Neural cell (in vitro differentiated cells): ENCODE measurements at regions not wholly inside any gene's neighbourhood (a gene's known extent, or its start where the extent isn't known, plus 50 kb on each side); places are given as distances from the start of the nearest gene placed in this dataset.

Experiments used
- H2AFZ ChIP-seq: fragments of 200-600, 300-800 bp; sonication (generic), shearing (Covaris generic); 2 replicates; pipeline ENCODE4 v1.6.0; 2014; ENCODE audit warnings: low read depth, mild to moderate bottlenecking, antibody characterized with exemption, low read length, moderate library complexity
- H3F3A ChIP-seq: fragments of 200-600 bp; shearing (Covaris generic); 2 replicates; pipeline ENCODE4 v1.6.1; 2016; ENCODE audit warnings: mild to moderate bottlenecking, moderate library complexity, mixed read lengths, antibody characterized with exemption, low read length; ENCODE audit not compliant: insufficient read depth, poor library complexity, severe bottlenecking
- H3K27ac ChIP-seq: fragments of 200-600, 300-800 bp; sonication (generic), shearing (Covaris generic); 2 replicates; pipeline ENCODE4 v1.5.1; 2014; ENCODE audit warnings: mild to moderate bottlenecking, low read length, moderate library complexity
- H3K27me3 ChIP-seq: fragments of 300-800, 200-600 bp; sonication (generic), shearing (Covaris generic); 2 replicates; pipeline ENCODE4 v1.6.0; 2014; ENCODE audit warnings: mild to moderate bottlenecking, low read depth, low read length, moderate library complexity; ENCODE audit not compliant: insufficient read depth
- H3K36me3 ChIP-seq: fragments of 300-800, 200-600 bp; sonication (generic), shearing (Covaris generic); 2 replicates; pipeline ENCODE4 v1.5.1; 2014; ENCODE audit warnings: mild to moderate bottlenecking, antibody characterized with exemption, low read length, moderate library complexity; ENCODE audit not compliant: insufficient read depth
- H3K4me2 ChIP-seq: fragments of 300-800, 200-600 bp; sonication (generic), shearing (Covaris generic); 2 replicates; pipeline ENCODE4 v1.6.0; 2014; ENCODE audit warnings: mild to moderate bottlenecking, low read length
- H3K4me3 ChIP-seq: fragments of 300-800, 200-600 bp; sonication (generic), shearing (Covaris generic); 2 replicates; pipeline ENCODE4 v1.5.1; 2014; ENCODE audit warnings: mild to moderate bottlenecking, low read length, moderate library complexity
- H3K79me2 ChIP-seq: fragments of 200-600 bp; shearing (Covaris generic); replicated peaks from 2 replicates; pipeline ENCODE4 v1.6.0; 2014; ENCODE audit warnings: mild to moderate bottlenecking, low read length, moderate library complexity; ENCODE audit not compliant: insufficient read depth
- H3K9ac ChIP-seq: fragments of 300-800, 200-600 bp; sonication (generic), shearing (Covaris generic); 2 replicates; pipeline ENCODE4 v1.6.1; 2016; ENCODE audit warnings: mild to moderate bottlenecking, low read length, mixed read lengths
- H3K9me2 ChIP-seq: fragments of 200-600 bp; shearing (Covaris generic); 2 replicates; pipeline ENCODE4 v1.6.1; 2016; ENCODE audit warnings: mild to moderate bottlenecking, low read length, mixed read lengths; ENCODE audit not compliant: insufficient read depth
- H3K9me3 ChIP-seq: fragments of 200-600, 300-800 bp; sonication (generic), shearing (Covaris generic); 2 replicates; pipeline ENCODE4 v1.6.1; 2016; ENCODE audit warnings: mild to moderate bottlenecking, mixed run types, low read length, moderate library complexity, mixed read lengths
- H4K20me1 ChIP-seq: fragments of 200-600 bp; shearing (Covaris generic); 2 replicates; pipeline ENCODE4 v1.6.1; 2016; ENCODE audit warnings: mild to moderate bottlenecking, mixed run types; ENCODE audit not compliant: insufficient read depth
- CTCF ChIP-seq: fragments of 450-650 bp; IDR thresholded peaks from 2 replicates; pipeline ENCODE4 v1.5.1; 2014; ENCODE audit warnings: antibody characterized with exemption, mild to moderate bottlenecking, moderate library complexity; ENCODE audit not compliant: poor library complexity, severe bottlenecking
- EP300 ChIP-seq: fragments of 450-650 bp; conservative IDR thresholded peaks from 2 replicates; pipeline ENCODE4 v1.6.1; 2014; ENCODE audit warnings: antibody characterized with exemption, mild to moderate bottlenecking, moderate library complexity; ENCODE audit not compliant: poor library complexity, severe bottlenecking
- EZH2 ChIP-seq: fragments of 200-600, 300-800 bp; shearing (Covaris generic), sonication (generic); IDR thresholded peaks from 2 replicates; pipeline ENCODE4 v1.6.1; 2014; ENCODE audit warnings: antibody characterized with exemption, low read length, borderline replicate concordance, mild to moderate bottlenecking; ENCODE audit not compliant: insufficient read depth, poor library complexity, severe bottlenecking
- MXI1 ChIP-seq: fragments of 450-650 bp; conservative IDR thresholded peaks from 2 replicates; pipeline ENCODE4 v1.6.1; 2014; ENCODE audit warnings: antibody characterized with exemption, mild to moderate bottlenecking; ENCODE audit not compliant: poor library complexity, severe bottlenecking
- POLR2AphosphoS5 ChIP-seq: IDR thresholded peaks from 2 replicates; pipeline ENCODE4 v1.6.1; 2012
- RAD21 ChIP-seq: fragments of 450-650 bp; conservative IDR thresholded peaks from 2 replicates; pipeline ENCODE4 v1.6.1; 2014; ENCODE audit warnings: antibody characterized with exemption, mild to moderate bottlenecking, moderate library complexity
- REST ChIP-seq: IDR thresholded peaks from 2 replicates; pipeline ENCODE4 v1.6.1; 2012; ENCODE audit warnings: borderline replicate concordance
- SMC3 ChIP-seq: fragments of 450-650 bp; conservative IDR thresholded peaks from 2 replicates; pipeline ENCODE4 v1.6.1; 2014; ENCODE audit warnings: antibody characterized with exemption, mild to moderate bottlenecking, moderate library complexity; ENCODE audit not compliant: poor library complexity
- TAF1 ChIP-seq: IDR thresholded peaks from 2 replicates; pipeline ENCODE4 v1.6.1; 2012; ENCODE audit warnings: low read depth

- H3F3A ChIP-seq: no peaks in the 10 kb centered on the region
- H3K4me3 ChIP-seq: no peak overlapping the region
- no peak overlapping the region for H2AFZ ChIP-seq
- H3K9ac ChIP-seq: no peak overlapping the region
- TF ChIP-seq TAF1: no peak
- no peak for TF ChIP-seq CTCF
- TF ChIP-seq EZH2: no peak
- no peak for TF ChIP-seq REST
- TF ChIP-seq POLR2AphosphoS5: no peak
- no peak for TF ChIP-seq EP300
- no peak for TF ChIP-seq RAD21
- TF ChIP-seq MXI1: no peak
- no peaks in the 10 kb centered on the region for H4K20me1 ChIP-seq
- H3K9me3 ChIP-seq: peaks cover 6% of the 10 kb centered on the region
- no peaks in the 10 kb centered on the region for H3K79me2 ChIP-seq
- H3K27ac ChIP-seq: no peak overlapping the region
- no peaks in the 10 kb centered on the region for H3K9me2 ChIP-seq
- no peaks in the 10 kb centered on the region for H3K36me3 ChIP-seq
- no peaks in the 10 kb centered on the region for H3K27me3 ChIP-seq
- no peak overlapping the region for H3K4me2 ChIP-seq
Observed at GRCh38 chr18:71754246-71754645, 789.9 kb downstream of the CBLN2 start.

GRCh38 chr18:71743634-71744033 lies 800.5 kb downstream of the CBLN2 start:
- H3K4me2 ChIP-seq: no peak overlapping the region
- H3K9me3 ChIP-seq: no peaks in the 10 kb centered on the region
- H3K79me2 ChIP-seq: no peaks in the 10 kb centered on the region
- H3K36me3 ChIP-seq: no peaks in the 10 kb centered on the region
- TF ChIP-seq MXI1 (no peak), EZH2 (no peak), RAD21 (no peak), EP300 (no peak), TAF1 (no peak), POLR2AphosphoS5 (no peak), SMC3 (no peak), REST (no peak), CTCF (no peak)
- H4K20me1 ChIP-seq: no peaks in the 10 kb centered on the region
- no peak overlapping the region for H2AFZ ChIP-seq
- no peaks in the 10 kb centered on the region for H3F3A ChIP-seq
- no peak overlapping the region for H3K9ac ChIP-seq
- no peaks in the 10 kb centered on the region for H3K27me3 ChIP-seq
- H3K27ac ChIP-seq: no peak overlapping the region
- H3K9me2 ChIP-seq: no peaks in the 10 kb centered on the region
- H3K4me3 ChIP-seq: no peak overlapping the region
